ENCODE measurements at regions not wholly inside any gene's neighbourhood (a gene's known extent, or its start where the extent isn't known, plus 50 kb on each side); places are given as distances from the start of the nearest gene placed in this dataset.

DNA sequence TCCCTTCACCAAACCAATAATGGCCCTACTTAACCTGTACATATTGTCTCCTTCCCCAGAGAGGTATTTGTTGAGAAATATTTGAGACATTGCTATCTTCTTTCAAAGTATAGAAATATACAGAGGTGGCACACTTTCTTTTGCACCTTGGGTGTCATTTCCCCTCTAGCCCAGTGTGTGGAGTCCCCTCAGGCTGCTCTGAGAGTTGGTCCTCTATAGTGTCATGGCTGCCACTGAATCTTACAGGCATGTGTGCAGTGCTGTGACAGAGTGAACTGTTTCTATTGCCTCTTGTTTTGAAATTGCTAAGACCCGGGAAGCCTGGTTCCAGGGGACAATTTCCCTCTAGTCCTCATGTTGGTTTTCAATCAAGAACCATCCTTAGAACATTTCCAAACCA lies 140.2 kb upstream of the KCNJ6 start:
- no peak for DNase-seq (ENCODE audit: low read depth)
- TF ChIP-seq, protein P1, sequence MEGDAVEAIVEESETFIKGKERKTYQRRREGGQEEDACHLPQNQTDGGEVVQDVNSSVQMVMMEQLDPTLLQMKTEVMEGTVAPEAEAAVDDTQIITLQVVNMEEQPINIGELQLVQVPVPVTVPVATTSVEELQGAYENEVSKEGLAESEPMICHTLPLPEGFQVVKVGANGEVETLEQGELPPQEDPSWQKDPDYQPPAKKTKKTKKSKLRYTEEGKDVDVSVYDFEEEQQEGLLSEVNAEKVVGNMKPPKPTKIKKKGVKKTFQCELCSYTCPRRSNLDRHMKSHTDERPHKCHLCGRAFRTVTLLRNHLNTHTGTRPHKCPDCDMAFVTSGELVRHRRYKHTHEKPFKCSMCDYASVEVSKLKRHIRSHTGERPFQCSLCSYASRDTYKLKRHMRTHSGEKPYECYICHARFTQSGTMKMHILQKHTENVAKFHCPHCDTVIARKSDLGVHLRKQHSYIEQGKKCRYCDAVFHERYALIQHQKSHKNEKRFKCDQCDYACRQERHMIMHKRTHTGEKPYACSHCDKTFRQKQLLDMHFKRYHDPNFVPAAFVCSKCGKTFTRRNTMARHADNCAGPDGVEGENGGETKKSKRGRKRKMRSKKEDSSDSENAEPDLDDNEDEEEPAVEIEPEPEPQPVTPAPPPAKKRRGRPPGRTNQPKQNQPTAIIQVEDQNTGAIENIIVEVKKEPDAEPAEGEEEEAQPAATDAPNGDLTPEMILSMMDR (IDR thresholded peaks at IDR 0.05; ENCODE audit: low read depth, low read length, missing control alignments), result no peak
- no peak overlapping the region for H3K4me3 ChIP-seq (ENCODE audit: low read depth, low read length)

DNA sequence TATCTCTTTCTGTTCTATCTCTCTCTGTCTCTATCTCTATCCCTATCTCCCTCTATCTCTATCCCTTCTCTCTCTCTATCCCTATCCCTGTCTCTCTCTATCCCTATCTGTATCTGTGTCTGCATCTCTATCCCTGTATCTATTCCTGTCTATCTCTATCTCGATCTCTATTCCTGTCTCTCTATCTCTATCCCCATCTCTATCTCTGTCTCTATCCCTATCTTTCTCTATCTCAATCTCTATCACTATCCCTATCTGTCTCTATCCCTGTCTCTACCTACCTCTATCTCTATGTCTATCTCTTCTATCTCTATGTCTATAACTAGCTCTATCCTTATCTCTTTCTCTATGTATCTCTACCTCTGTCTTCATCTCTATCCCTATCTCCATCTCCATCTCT lies 141.4 kb upstream of the KCNJ6 start:
- TF ChIP-seq, protein P1 (IDR thresholded peaks at IDR 0.05; ENCODE audit: low read depth, low read length, missing control alignments), result no peak
- H3K4me3 ChIP-seq (ENCODE audit: low read depth, low read length), result no peak overlapping the region
- no peak for DNase-seq (ENCODE audit: low read depth)

DNA sequence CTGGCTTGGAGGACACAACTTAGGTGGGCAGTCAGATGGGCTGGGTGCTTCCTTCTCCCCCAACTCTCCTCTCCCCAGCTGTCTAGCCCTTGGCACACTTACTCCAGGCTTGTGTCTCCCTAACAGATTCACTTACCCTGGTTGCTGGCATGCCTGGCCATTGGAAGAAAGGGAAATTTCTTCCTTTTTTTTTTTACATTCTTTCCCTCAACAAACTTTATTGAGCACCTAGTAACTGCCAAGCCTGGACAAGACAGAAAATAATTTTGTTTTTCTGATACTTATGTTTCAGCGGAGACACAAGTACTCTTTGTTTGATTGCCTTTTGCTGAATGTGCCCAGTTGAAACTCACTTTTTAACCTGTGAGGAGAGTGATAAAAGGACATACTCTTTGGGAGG lies 144.3 kb upstream of the KCNJ6 start:
- DNase-seq (ENCODE audit: low read depth), result no peak
- TF ChIP-seq, protein P1 (IDR thresholded peaks at IDR 0.05; ENCODE audit: low read depth, low read length, missing control alignments), result no peak
- H3K4me3 ChIP-seq (ENCODE audit: low read depth, low read length), result no peak overlapping the region

DNA sequence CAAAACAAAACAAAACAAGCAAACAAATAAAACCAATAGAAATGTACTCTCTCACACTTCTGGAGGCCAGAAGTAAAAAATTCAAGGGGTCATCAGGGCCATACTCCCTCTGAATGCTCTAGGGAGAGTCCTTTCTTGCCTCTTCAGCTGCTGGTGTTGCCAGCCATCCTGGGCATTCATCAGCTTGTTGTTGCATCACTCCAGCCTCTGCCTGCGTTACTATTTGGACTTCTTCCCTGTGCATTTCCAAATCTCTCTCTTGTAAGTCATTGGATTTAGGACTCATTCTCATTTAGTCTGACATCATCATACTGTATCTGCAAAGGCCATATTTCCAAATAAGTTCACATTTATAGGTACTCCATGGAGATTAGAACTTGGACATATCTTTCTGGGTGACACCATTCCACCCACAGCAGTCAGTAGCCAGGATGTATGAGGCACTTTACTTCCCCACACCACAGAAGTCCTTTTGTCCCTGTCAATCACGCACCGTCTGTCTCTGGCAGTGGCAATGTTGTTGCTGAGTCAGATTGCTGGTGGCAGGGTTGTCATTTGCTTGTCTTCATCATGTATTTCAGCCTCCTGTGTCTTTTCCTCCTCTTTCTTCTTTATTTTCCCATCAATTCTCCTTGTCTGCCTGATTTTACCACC lies 151.0 kb upstream of the KCNJ6 start:
- TF ChIP-seq, protein P1 (IDR thresholded peaks at IDR 0.05; ENCODE audit: low read depth, low read length, missing control alignments), result no peak
- DNase-seq (ENCODE audit: low read depth), result no peak
- H3K4me3 ChIP-seq (ENCODE audit: low read depth, low read length), result no peak overlapping the region

DNA sequence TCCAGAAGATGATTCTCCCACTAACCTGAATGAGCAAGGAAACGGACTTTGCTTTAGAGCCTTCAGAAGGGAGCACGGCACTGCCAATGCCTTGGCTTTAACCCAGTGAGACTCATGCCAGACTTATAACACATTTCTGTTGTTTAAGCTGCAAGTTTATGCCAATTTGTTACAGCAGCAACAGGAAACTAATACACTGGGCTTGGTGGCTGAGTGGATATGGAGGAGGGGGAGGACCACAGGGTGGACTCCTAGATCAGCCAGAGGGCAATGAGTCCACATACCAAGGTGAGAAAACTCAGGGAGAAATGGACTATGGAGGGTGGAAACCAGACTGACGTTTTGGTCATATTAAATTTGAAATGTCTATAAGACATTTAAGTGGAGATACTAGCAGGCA lies 156.2 kb upstream of the KCNJ6 start:
- TF ChIP-seq, protein P1 (IDR thresholded peaks at IDR 0.05; ENCODE audit: low read depth, low read length, missing control alignments), result no peak
- H3K4me3 ChIP-seq (ENCODE audit: low read depth, low read length), result no peak overlapping the region
- no peak for DNase-seq (ENCODE audit: low read depth)

DNA sequence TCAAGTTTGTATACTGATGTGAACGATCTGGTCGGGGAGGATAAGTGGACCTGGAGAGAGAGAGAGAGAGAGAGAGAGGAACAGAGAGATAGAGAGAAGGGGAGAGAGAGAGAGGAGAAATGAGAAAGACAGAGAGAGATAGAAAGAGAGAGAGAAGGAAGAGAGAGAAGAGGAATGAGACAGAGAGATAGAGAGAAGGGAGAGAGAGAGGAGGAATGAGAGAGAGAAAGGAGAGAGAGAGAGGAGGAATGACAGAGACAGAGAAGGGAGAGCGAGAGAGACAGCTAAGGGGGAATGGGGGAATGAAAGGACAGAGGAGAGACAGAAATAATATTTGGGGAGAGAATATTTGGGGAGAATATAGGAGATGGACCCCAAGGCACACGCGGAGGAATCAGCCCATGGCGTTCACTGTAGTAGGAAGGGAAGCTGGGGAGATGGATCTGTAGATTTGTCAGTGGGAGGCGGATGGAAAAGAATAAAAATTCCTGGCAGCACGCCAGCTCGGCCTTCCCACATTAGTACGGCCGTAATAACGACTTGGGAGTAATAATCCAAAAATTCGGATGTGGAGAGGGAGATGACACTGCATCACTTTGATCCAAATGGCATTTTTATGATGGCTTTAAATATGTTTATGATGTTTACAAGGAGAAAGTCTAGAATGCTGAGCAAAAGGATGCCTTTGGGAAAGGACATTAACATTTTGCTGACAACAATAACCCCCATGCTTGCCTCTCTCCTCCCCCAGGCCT lies 159.8 kb upstream of the KCNJ6 start:
- TF ChIP-seq, protein P1 (IDR thresholded peaks at IDR 0.05; ENCODE audit: low read depth, low read length, missing control alignments), result no peak
- H3K4me3 ChIP-seq (ENCODE audit: low read depth, low read length), result no peak overlapping the region
- DNase-seq (ENCODE audit: low read depth), result no peak

DNA sequence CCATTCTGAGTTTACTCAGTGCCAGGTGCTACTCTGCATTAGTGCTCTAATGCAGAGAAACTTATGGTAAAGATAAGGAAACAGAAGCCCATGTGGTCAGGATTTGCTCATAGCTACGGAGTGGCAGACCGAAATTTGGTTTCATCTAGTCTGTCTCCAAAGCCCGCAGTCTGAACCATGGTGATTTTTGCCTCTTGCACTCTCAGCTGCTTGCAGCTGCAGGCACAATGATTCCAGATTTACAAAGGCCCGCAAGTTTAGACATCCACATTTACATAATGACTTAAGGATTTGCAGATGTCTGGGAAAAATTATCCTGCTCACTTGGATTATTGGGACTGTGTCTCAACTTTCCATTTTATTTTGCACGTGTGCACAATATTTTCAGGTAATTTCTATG lies 161.3 kb upstream of the KCNJ6 start:
- DNase-seq (ENCODE audit: low read depth), result no peak
- TF ChIP-seq, protein P1 (IDR thresholded peaks at IDR 0.05; ENCODE audit: low read depth, low read length, missing control alignments), result no peak
- no peak overlapping the region for H3K4me3 ChIP-seq (ENCODE audit: low read depth, low read length)

All from GM12864 (cell line).